K562 (cell line): ENCODE measurements at regions not wholly inside any gene's neighbourhood (a gene's known extent, or its start where the extent isn't known, plus 50 kb on each side); places are given as distances from the start of the nearest gene placed in this dataset.

Source experiments
- ATAC-seq: fragments of 200-7000 bp; cut with Tn5 transposase; 3 replicates; pipeline ENCODE4 v1.9.1; 2020; ENCODE audit warnings: moderate library complexity
- BruUV-seq: library from RNA; stranded (reverse); fragments of 400-500 nt; replicated peaks from 2 replicates; lab custom pipeline; 2021; lab: Mats Ljungman, UMichigan
- CTCF ChIA-PET: fragments of 300-600 bp; formaldehyde crosslinking; extraction: SDS; loops from one replicate; lab custom pipeline; 2021; ENCODE audit warnings: low intra/inter-chr PET ratio; lab: Yijun Ruan, JAX
- POLR2A ChIA-PET: fragments of 300-600, 350-650 bp; sonication (Branson Sonifier 250); formaldehyde crosslinking; extraction: SDS; loops from one replicate; lab custom pipeline; 2021; ENCODE audit warnings: antibody characterized with exemption, inconsistent platforms; lab: Yijun Ruan, JAX
- DNase-seq, 4 experiments: peaks; one replicate each; pipeline versions ENCODE4 v3.0.0 to v3.0.0-alpha.2; 2011 to 2018; ENCODE audit warnings: low spot score in 3 of 4, mixed read lengths in 3 of 4; ENCODE audit errors: extremely low read depth in 1 of 4
- FAIRE-seq: peaks from 2 replicates; lab custom pipeline; 2011; peaks lifted over from hg19 to GRCh38; lab: Jason Lieb, UNC
- H2AFZ ChIP-seq: 2 replicates; pipeline ENCODE4 v1.6.0; 2011; ENCODE audit warnings: low read depth, low read length, control low read depth, inconsistent platforms
- H3K27ac ChIP-seq: fragments of 200-600 bp; 3 replicates; pipeline ENCODE4 v1.8.0; 2011; ENCODE audit warnings: low read depth, mild to moderate bottlenecking, control low read depth, inconsistent platforms, low read length, moderate library complexity, mixed read lengths; ENCODE audit errors: extremely low read depth
- H3K27me3 ChIP-seq, 2 experiments: fragments of 300-600 bp in 1 of 2; 2 replicates in 1 of 2; 3 replicates in 1 of 2; pipeline versions ENCODE4 v1.6.0 to v1.8.0; 2011; ENCODE audit warnings: inconsistent platforms in 2 of 2, low read length in 2 of 2, mild to moderate bottlenecking in 1 of 2, mixed read lengths in 1 of 2, moderate library complexity in 1 of 2; ENCODE audit not compliant: control insufficient read depth in 2 of 2, insufficient read depth in 2 of 2
- H3K36me3 ChIP-seq: fragments of 300-600 bp; 3 replicates; pipeline ENCODE4 v1.8.0; 2011; ENCODE audit warnings: mild to moderate bottlenecking, low read length, inconsistent platforms; ENCODE audit not compliant: control insufficient read depth, insufficient read depth
- H3K4me1 ChIP-seq, 2 experiments: fragments of 200-600 bp in 1 of 2; replicated peaks in 1 of 2; 2 replicates in 1 of 2; 3 replicates in 1 of 2; pipeline versions ENCODE4 v1.5.1 to v1.8.0; 2011; ENCODE audit warnings: inconsistent platforms in 2 of 2, low read length in 2 of 2, mild to moderate bottlenecking in 1 of 2, mixed read lengths in 1 of 2, moderate library complexity in 1 of 2; ENCODE audit not compliant: control insufficient read depth in 2 of 2, insufficient read depth in 2 of 2
- H3K4me2 ChIP-seq: 2 replicates; pipeline ENCODE4 v1.6.1; 2011; ENCODE audit warnings: low read length, control low read depth, inconsistent platforms, mixed read lengths; ENCODE audit not compliant: insufficient read depth
- H3K4me3 ChIP-seq: fragments of 200-600 bp; sonication (generic), shearing (Covaris generic); 2 replicates; pipeline ENCODE4 v1.5.1; 2016; ENCODE audit warnings: control low read depth, inconsistent platforms
- H3K79me2 ChIP-seq: fragments of 200-600 bp; 3 replicates; pipeline ENCODE4 v1.8.0; 2011; ENCODE audit warnings: low read length, inconsistent platforms; ENCODE audit not compliant: control insufficient read depth, insufficient read depth
- H3K9ac ChIP-seq, 2 experiments: 2 replicates each; pipeline versions ENCODE4 v1.6.0 to v1.6.1; 2011; ENCODE audit warnings: low read depth in 2 of 2, low read length in 2 of 2, control low read depth in 1 of 2, inconsistent platforms in 1 of 2, mild to moderate bottlenecking in 1 of 2, mixed read lengths in 1 of 2; ENCODE audit not compliant: insufficient read depth in 1 of 2
- H3K9me1 ChIP-seq: one replicate; pipeline ENCODE4 v1.6.0; 2011; ENCODE audit warnings: inconsistent platforms, mild to moderate bottlenecking, low read length, moderate library complexity; ENCODE audit not compliant: control insufficient read depth, insufficient read depth
- H3K9me3 ChIP-seq: replicated peaks from 2 replicates; pipeline ENCODE4 v1.5.1; 2011; ENCODE audit warnings: low read depth, low read length, inconsistent platforms; ENCODE audit not compliant: control insufficient read depth, insufficient read depth
- H4K20me1 ChIP-seq: replicated peaks from 2 replicates; pipeline ENCODE4 v1.6.1; 2011; ENCODE audit warnings: low read length, inconsistent platforms, mixed read lengths; ENCODE audit not compliant: control insufficient read depth, insufficient read depth
- ETV5 ChIP-seq: sonication (generic); formaldehyde crosslinking; IDR thresholded peaks from 2 replicates; pipeline ENCODE4 v1.4.0; 2020; ENCODE audit warnings: low read depth, mild to moderate bottlenecking, missing genetic modification reagents
- FOXP1 ChIP-seq: sonication (generic); formaldehyde crosslinking; IDR thresholded peaks from 2 replicates; pipeline ENCODE4 v1.8.0; 2022; ENCODE audit warnings: mild to moderate bottlenecking, missing genetic modification reagents
- KLF10 ChIP-seq: fragments of 250-450 bp; sonication (Bioruptor Pico); IDR thresholded peaks from 2 replicates; pipeline ENCODE4 v1.6.1; 2021; ENCODE audit warnings: matching md5 sums
- NEUROD1 ChIP-seq: fragments of 150-350 bp; IDR thresholded peaks from 2 replicates; pipeline ENCODE4 v1.6.1; 2014; ENCODE audit warnings: borderline replicate concordance, low read length, low read depth; ENCODE audit not compliant: partially characterized antibody
- TSC22D4 ChIP-seq: fragments of 450-650 bp; IDR thresholded peaks from 2 replicates; pipeline ENCODE4 v1.6.1; 2016; ENCODE audit warnings: missing genetic modification characterization, missing biosample characterization, control low read depth
- ZNF778 ChIP-seq: fragments of 450-650 bp; formaldehyde crosslinking; IDR thresholded peaks from 2 replicates; pipeline ENCODE4 v1.4.0; 2020; ENCODE audit warnings: mild to moderate bottlenecking, moderate library complexity
- WGBS: fragments of 100-300 bp; shearing (Covaris generic); methylation state at CpG from one replicate; pipeline ENCODE4 v1.1.6; 2016; ENCODE audit warnings: low coverage, mixed read lengths; ENCODE audit not compliant: insufficient coverage; ENCODE audit errors: missing lambda C conversion rate; 5-methylcytosine and 5-hydroxymethylcytosine counted together
- in situ Hi-C: fragments of 300-500 bp; cut with MboI; formaldehyde crosslinking; loops from 4 replicates; pipeline ENCODE4 v1.15.0; 2018; ENCODE audit warnings: inconsistent platforms, mixed read lengths
- intact Hi-C: fragments of 100-400 bp; cut with micrococcal nuclease; formaldehyde crosslinking; loops from 2 replicates; pipeline ENCODE4 v1.14.2; 2022
- TF ChIP-seq, protein P1 (sequence below), 2 experiments: fragments of 450-650 bp; IDR thresholded peaks; 2 replicates each; pipeline ENCODE4 v1.6.1; 2016
- TF ChIP-seq, protein P2 (sequence below), 2 experiments: IDR thresholded peaks in 1 of 2; conservative IDR thresholded peaks in 1 of 2; 2 replicates each; pipeline ENCODE4 v1.6.1; 2016; ENCODE audit warnings: low read depth in 2 of 2, mild to moderate bottlenecking in 1 of 2, missing compliant biosample characterization in 1 of 2, missing genetic modification characterization in 1 of 2, moderate library complexity in 1 of 2
- TF ChIP-seq, protein P3 (sequence below): fragments of 450-650 bp; formaldehyde crosslinking; IDR thresholded peaks from 2 replicates; pipeline ENCODE4 v1.4.0; 2020; ENCODE audit warnings: mild to moderate bottlenecking, moderate library complexity
- TF ChIP-seq, protein P4 (sequence below): fragments of 450-650 bp; IDR thresholded peaks from 2 replicates; pipeline ENCODE4 v1.6.1; 2016; ENCODE audit warnings: borderline replicate concordance

DNA sequence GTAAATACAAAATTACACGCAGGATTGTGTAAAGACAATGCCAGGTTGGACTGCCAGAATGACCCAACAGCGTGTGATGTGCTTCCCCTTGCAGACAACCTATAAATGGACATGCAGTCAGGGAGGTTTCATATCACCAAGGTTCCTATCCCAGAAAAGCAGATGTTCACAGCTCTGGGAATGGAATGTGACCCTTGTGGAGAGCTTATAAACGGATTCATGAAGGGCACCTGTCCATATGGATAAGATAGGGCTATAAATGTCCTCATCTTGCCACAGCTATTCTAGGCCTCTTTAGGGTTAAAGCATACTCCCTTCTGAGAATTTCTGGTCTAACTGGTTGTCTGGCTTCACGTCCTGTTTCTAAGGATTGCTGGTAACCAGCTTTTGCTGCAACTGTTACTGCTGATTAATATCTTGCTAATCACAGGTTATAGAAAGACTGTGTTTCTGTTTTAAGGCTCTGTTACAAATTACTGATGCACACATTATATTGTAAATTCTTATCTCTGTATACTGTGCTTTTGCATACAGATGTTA lies 285.4 kb upstream of the HSFY2 start (continued):
- TF ChIP-seq, protein P1, sequence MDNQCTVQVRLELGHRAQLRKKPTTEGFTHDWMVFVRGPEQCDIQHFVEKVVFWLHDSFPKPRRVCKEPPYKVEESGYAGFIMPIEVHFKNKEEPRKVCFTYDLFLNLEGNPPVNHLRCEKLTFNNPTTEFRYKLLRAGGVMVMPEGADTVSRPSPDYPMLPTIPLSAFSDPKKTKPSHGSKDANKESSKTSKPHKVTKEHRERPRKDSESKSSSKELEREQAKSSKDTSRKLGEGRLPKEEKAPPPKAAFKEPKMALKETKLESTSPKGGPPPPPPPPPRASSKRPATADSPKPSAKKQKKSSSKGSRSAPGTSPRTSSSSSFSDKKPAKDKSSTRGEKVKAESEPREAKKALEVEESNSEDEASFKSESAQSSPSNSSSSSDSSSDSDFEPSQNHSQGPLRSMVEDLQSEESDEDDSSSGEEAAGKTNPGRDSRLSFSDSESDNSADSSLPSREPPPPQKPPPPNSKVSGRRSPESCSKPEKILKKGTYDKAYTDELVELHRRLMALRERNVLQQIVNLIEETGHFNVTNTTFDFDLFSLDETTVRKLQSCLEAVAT (IDR thresholded peaks at IDR 0.05) = no peak
- no peak for TF ChIP-seq NEUROD1

DNA sequence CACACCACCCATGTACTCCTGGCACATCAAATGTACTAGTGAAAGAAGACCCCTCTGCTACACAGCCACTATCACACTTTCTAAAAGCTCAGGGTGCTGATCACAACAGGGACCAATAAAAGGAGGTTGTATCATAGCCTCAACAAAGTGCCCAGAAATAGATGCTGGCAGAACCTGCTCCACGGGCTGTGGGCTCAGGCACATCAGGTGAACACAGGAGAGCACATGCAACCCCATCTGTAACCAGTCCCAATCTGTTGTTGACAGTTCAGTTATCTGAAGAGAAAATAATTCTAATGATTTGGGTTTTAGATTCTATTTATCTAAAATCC lies 282.6 kb upstream of the HSFY2 start:
- H3K9ac ChIP-seq = no peak overlapping the region
- intact Hi-C loops (no loop called here), in situ Hi-C loops (no loop called here)
- H3K9me3 ChIP-seq = no peaks in the 10 kb centered on the region
- H3K4me3 ChIP-seq = no peak overlapping the region
- no peak overlapping the region for H3K4me2 ChIP-seq
- no peak overlapping the region for H2AFZ ChIP-seq
- no peak overlapping the region for H3K27ac ChIP-seq
- no peak for ATAC-seq
- H3K36me3 ChIP-seq = no peaks in the 10 kb centered on the region
- no peak for FAIRE-seq
- H3K4me1 ChIP-seq = no peaks in the 10 kb centered on the region
- ChIA-PET CTCF (no interaction called here), POLR2A (no interaction called here)
- H3K79me2 ChIP-seq = no peaks in the 10 kb centered on the region
- WGBS = no CpG with 5 or more reads among the region's 1 CpG
- no peaks in the 10 kb centered on the region for H3K9me1 ChIP-seq
- DNase-seq = no peak
- TF ChIP-seq FOXP1 (CRISPR knock-in tag) = no peak
- TF ChIP-seq, protein P2, sequence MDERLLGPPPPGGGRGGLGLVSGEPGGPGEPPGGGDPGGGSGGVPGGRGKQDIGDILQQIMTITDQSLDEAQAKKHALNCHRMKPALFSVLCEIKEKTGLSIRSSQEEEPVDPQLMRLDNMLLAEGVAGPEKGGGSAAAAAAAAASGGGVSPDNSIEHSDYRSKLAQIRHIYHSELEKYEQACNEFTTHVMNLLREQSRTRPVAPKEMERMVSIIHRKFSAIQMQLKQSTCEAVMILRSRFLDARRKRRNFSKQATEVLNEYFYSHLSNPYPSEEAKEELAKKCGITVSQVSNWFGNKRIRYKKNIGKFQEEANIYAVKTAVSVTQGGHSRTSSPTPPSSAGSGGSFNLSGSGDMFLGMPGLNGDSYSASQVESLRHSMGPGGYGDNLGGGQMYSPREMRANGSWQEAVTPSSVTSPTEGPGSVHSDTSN (CRISPR knock-in tag; IDR thresholded peaks at IDR 0.05; ENCODE audit: low read depth) = no peak
- TF ChIP-seq, protein P2 (tag; conservative IDR thresholded peaks at IDR 0.05; ENCODE audit: low read depth) = no peak
- TF ChIP-seq, protein P3, sequence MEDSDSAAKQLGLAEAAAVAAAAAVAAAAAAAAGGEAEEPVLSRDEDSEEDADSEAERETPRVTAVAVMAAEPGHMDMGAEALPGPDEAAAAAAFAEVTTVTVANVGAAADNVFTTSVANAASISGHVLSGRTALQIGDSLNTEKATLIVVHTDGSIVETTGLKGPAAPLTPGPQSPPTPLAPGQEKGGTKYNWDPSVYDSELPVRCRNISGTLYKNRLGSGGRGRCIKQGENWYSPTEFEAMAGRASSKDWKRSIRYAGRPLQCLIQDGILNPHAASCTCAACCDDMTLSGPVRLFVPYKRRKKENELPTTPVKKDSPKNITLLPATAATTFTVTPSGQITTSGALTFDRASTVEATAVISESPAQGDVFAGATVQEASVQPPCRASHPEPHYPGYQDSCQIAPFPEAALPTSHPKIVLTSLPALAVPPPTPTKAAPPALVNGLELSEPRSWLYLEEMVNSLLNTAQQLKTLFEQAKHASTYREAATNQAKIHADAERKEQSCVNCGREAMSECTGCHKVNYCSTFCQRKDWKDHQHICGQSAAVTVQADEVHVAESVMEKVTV (CRISPR knock-in tag) = no peak
- TF ChIP-seq ZNF778 (CRISPR knock-in tag) = no peak
- no peak for TF ChIP-seq KLF10
- TF ChIP-seq ETV5 (CRISPR knock-in tag) = no peak
- TF ChIP-seq, protein P4, sequence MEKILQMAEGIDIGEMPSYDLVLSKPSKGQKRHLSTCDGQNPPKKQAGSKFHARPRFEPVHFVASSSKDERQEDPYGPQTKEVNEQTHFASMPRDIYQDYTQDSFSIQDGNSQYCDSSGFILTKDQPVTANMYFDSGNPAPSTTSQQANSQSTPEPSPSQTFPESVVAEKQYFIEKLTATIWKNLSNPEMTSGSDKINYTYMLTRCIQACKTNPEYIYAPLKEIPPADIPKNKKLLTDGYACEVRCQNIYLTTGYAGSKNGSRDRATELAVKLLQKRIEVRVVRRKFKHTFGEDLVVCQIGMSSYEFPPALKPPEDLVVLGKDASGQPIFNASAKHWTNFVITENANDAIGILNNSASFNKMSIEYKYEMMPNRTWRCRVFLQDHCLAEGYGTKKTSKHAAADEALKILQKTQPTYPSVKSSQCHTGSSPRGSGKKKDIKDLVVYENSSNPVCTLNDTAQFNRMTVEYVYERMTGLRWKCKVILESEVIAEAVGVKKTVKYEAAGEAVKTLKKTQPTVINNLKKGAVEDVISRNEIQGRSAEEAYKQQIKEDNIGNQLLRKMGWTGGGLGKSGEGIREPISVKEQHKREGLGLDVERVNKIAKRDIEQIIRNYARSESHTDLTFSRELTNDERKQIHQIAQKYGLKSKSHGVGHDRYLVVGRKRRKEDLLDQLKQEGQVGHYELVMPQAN = no peak
- no peak for TF ChIP-seq TSC22D4 (tag)
- BruUV-seq = no TSS peak
- no peaks in the 10 kb centered on the region for H4K20me1 ChIP-seq
- H3K27me3 ChIP-seq = no peaks in the 10 kb centered on the region
